HEK293T (cell line): ENCODE measurements at regions not wholly inside any gene's neighbourhood (a gene's known extent, or its start where the extent isn't known, plus 50 kb on each side); places are given as distances from the start of the nearest gene placed in this dataset.

Source experiments
- FOXA1 ChIP-seq: fragments of 450-650 bp; IDR thresholded peaks from 2 replicates; pipeline ENCODE4 v1.6.1; 2016; ENCODE audit warnings: mild to moderate bottlenecking
- FOXM1 ChIP-seq: fragments of 450-650 bp; IDR thresholded peaks from 2 replicates; pipeline ENCODE4 v1.6.1; 2017; ENCODE audit warnings: mild to moderate bottlenecking, borderline replicate concordance
- HDGF ChIP-seq: fragments of 450-650 bp; IDR thresholded peaks from 2 replicates; pipeline ENCODE4 v1.6.1; 2017; ENCODE audit warnings: antibody characterized with exemption, borderline replicate concordance
- NFRKB ChIP-seq: fragments of 450-650 bp; IDR thresholded peaks from 2 replicates; pipeline ENCODE4 v1.6.1; 2016; ENCODE audit warnings: mild to moderate bottlenecking, moderate library complexity
- ZNF384 ChIP-seq: fragments of 450-650 bp; IDR thresholded peaks from 2 replicates; pipeline ENCODE4 v1.6.1; 2016

DNA sequence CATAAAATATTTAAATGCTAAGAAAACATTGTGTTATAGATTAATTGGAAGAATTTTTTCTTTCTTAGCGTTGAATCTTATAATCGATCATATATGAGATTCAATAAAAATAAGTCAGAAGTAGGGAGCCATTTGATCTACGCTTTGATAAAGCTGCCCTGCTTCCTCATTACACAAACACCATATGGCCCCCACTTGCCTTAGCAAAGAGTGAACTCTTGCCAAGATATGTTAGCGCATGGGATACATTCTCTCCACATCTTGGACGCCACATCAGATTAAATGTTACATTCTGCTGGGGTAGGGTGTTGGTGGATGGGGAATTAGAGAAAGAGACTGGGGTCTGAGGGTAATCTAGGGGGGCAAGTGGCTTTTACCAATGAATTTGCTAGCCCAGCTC lies 207.7 kb upstream of the MID1 start:
- no peak for TF ChIP-seq ZNF384
- TF ChIP-seq FOXA1: no peak
- TF ChIP-seq NFRKB: no peak
- TF ChIP-seq FOXM1: no peak
- no peak for TF ChIP-seq HDGF
